ENCODE measurements at regions not wholly inside any gene's neighbourhood (a gene's known extent, or its start where the extent isn't known, plus 50 kb on each side); places are given as distances from the start of the nearest gene placed in this dataset.
"Not testable (repeated sequence)": the region's sequence is repeated elsewhere in the genome, so short reads cannot be mapped to it uniquely, and the experiment has no call there.

DNA sequence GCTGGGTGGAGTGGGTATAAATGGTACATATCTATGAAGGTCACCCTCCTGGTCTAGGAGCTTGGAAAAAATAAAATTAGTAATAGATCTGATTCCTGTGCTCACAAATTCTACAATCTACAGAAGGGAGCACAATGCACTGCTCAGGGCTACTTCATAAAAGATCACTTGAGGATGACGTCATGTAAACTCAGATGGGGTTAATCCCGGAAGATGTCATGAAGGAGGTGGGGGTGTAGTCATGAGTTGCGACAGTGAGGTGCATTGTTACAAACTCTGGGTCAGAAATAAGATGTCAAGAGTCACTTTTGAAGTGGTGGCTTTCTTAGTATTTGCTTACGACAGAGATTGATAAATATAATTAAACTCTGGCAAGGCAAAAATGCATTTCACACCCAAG is 68.2 kb downstream of the LHX9 start:
- DNase-seq, result no peak

DNA sequence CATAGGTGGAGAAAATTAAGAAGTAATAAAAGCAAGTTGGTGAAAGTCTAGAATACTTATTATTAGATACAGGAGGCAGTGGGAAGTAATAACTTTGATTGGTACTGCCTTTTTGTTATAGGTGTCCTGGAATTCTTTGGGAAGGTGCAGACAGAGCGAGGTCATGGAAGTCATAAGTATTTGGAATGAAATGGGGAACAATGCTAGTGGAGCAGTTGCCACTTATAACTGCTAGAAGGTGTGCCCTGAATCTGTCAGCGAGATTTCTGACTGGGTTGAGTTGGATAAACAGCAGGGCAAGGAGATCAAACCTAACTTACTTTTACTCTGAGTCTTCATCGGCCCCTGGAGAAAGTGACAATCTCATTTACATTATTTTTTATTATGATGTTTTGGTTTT is 69.6 kb downstream of the LHX9 start:
- DNase-seq, result no peak

DNA sequence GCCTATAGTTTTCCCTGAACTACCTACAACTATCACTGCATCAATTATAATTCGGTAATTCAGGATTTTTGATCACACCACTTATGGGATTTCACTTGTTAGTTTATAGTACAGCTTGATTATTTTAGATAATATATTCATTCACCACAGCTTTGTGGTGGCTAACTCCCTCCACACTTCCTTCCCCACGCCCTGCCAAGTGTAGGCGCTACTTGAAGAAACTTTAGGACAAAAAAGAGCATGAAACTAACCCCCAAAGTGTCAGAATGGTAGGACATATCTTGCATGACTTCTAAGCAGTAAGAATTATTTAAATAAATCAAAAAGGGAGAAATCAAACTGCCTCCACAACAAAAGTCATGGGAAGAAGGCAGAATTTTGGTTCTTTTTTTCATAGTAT is 70.1 kb downstream of the LHX9 start:
- no peak for DNase-seq

DNA sequence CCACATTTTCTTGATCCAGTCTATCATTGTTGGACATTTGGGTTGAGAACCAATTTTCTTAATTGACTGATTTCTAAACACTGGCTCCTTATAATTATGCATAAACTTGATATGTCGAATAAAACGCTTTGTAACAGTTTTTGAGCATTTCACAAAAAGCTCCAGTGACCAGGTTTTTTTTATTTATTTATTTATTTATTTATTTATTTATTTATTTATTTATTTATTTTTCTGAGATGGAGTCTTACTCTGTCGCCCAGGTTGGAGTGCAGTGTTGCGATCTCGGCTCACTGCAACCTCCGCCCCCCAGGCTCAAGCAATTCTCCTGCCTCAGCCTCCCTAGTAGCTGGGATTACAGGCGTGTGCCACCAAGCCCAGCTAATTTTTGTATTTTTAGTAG is 71.4 kb downstream of the LHX9 start:
- DNase-seq, result not testable (repeated sequence)

DNA sequence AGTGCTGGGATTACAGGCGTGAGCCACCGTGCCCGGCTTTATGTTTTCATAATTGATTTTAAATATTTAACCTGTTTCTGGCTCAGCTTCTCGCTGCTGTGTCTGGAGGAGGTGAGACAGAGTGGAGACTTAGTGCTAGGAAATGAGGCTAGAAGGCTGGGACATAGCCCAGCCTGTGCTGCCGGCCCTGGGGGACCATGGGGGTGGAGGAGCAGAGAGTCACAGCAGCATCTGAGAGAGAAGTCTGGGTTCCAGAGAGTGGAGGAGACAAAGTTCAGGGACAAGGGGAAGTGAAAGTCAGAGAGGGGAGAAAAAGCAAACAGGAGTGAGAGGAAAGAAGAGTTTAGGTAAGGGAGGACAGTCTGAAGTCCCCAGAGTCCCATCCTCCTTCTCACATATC is 71.9 kb downstream of the LHX9 start:
- no peak for DNase-seq

DNA sequence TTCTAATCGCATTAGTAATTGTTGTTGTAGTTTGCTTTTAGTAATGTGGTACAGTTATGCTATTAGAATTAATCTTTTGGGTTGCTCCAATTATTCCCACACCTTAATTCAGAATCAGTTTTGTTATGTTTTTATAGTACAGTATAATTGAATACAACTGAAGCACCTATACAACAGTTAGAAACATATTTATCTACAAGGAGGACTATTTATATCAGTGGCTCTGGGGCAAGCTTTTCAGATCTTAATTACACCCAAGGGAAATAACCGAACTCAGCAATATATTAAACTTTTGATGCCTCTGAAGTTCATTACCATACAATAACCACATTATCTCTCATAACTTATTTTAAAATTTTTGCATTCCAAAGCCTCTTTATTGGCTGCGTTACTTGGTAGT is 74.4 kb downstream of the LHX9 start:
- DNase-seq, result no peak

DNA sequence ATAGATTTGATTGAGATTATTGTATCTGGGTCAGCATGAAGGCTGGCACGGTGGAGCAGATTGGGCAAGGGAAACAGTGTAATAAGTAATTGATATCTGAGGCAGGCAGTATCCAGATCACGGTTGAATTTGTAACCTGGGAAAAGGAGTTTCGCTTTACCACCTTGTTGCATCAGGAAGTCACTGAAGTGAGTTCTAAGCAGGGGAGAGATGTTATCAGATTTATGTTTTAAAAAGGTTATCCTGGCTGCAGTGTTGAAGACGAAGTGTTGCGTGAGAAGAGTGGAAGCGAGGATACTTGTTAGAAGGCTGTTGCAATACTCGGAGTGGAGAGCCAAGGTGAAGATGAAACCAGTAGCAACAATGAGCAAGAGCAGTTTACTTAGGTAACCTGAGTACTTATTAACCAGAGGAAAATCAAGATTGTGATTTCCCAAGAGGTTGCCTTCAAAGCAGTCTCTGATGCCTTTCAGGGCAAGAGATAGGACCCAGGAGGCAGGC is 77.8 kb downstream of the LHX9 start:
- DNase-seq, result no peak

DNA sequence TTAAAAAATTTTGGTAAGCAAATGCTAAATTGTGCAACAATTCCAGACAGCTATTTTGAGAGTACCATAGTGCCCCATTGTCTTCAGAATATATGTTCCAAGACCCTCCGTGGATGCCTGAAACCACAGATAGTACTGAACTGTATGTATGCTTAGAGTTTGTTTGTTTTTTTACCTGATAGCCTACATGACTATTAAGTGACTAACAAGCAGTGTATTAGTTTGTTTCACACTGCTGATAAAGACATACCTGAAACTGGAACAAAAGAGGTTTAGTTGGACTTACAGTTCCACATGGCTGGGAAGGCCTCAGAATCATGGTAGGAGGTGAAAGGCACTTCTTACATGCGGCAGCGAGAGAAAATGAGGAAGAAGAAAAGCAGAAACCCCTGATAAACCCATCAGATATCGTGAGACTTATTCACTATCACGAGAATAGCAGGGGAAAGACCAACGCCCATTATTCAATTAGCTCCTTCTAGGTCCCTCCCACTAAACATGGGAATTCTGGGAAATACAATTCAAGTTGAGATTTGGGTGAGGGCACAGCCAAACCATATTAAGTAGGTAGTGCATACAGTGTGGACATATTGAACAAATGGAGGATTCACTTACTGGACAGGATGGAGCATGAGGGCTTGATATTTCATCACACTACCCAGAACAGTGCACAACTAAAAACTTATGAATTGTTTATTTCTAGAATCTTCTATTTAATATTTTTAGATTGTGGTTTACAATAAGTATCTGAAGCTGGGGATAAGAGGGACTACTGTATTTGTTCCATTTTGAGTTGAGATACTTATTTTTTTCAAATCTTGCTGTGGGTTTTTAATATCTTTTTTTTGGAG is 78.5 kb downstream of the LHX9 start:
- no peak for DNase-seq

DNA sequence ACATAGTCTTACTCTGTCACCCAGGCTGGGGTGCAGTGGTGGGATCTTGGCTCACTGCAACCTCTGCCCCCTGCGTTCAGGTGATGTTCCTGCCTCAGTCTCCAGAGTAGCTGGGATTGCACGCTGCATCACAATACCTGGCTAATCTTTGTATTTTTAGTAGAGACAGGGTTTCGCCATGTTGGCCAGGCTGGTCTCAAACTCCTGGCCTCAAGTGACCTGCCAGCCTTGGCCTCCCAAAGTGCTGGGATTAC is 79.0 kb downstream of the LHX9 start:
- DNase-seq, result not testable (repeated sequence)

DNA sequence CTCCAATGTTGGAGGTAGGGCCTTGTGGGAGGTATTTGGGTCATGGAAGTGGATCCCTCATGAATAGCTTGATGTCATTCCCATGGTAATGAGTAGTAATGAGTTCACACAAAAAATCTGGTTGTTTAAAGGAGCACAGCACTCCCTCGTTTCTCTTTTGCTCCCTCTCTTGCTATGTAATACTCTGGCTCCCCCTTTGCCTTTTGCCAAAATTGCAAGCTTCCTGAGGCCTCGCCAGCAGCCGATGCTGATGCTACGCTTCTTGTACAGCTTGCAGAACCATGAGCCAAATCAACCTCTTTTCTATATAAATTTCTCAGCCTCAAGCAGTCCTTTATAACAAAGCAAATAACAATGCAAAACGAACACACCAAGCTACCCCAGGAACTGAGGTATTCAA is 80.9 kb downstream of the LHX9 start:
- no peak for DNase-seq

DNA sequence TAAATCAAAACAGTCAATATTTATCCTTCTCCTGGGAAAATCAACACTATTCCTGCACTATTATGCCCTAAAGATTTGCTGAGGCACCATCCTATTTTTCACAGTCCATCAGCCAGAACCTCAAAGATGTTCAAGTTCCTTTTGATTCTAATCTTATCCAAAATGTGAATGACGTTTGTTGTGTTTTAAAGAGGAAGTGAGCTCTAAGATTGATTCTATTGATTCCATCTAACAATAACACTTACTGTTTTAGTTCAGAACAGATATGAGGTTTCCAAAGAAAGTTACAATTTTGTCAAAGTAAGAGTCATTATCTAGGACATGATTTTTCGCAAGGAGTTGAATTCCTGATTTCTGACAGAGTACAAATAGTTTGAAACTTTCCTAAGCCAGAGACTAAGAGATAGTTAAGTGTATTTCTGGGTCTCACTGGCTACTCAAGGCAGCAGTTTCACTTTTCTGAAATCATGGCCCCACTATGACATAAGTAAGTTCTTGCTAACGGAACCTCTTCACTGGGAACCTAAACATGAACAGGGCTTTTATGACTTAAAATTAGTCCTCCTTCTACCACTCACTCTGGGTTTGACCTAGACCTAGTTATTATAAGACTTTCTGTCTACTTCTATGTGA is 84.7 kb downstream of the LHX9 start:
- DNase-seq, result no peak

DNA sequence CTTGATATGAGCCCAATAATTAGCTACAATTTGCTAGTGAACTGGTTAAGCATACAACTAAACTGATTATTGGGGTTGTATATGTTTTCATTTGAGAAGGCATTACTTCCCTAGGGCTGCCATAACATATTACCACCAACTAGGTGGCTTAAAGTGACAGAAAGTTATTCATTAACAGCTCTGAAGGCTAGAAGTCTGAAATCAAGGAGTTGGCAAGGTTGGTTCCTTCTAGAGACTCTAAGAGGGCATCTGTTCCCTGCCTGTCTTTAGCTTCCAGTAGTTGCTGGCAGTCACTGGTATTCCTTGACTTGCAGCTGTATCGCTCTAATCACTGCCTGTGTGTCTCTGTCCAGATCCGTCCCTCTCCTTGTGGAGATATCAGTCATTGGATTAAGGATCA is 86.3 kb downstream of the LHX9 start:
- DNase-seq, result no peak

DNA sequence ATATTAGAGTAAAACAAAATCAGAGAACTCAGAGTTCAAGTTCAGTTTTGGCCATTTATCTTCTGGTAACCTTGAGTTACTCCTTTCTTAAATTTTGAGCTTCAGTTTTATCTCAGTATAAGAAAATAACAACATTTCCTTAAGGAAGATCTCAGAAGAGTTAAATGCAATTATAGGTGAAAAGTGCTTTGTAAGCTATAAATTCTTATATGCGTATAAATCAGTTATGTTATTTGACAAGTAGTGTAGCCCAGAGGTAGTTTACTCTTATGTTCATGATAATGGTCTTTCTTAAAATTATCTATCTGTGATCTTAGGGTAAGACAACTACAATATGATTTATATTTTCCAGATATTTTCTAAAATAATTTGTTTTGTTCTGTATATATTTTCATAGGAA is 89.8 kb downstream of the LHX9 start:
- no peak for DNase-seq

DNA sequence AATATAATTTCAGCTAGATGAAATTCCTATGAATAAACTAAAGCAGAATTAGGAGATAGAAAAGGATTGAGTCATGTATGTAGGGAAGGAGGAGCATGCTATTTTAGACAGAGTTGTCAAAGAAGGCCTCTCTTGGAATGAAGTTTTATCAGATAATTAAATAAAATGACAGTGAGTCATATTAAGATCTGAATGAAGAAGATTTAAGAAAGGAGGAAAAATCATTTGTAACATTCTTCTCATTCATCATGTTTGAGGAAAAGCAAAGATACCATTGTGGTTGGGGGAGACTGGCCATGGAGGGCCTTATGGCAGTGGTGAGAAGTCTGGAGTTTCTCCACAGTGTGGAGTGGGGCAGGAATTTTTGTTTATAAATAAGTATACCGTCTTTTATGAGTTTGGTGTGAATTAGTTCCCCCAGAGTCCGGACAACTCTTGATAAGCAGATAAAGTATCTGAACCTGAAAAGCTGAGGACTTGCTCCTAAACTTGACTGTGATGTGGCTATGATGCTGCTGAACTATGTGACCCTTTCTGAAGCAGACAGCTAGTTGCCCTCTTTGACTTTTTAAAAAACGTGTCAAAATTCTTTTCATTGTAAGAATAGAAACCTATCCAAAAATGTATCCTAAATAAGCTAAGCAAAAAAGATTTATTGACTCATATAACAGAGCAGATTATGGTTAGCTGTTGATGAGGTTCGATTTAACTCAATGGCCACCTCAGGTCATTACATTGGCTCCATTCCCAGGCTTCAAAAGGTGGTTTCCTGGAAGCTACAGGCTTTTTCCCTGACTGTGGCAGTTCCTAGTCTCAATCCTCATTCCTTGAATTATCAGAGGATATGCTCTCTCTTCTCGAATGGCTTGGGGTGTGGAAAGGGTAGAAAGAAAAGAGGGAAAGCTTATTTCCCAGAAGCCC is 90.8 kb downstream of the LHX9 start:
- DNase-seq, result no peak

DNA sequence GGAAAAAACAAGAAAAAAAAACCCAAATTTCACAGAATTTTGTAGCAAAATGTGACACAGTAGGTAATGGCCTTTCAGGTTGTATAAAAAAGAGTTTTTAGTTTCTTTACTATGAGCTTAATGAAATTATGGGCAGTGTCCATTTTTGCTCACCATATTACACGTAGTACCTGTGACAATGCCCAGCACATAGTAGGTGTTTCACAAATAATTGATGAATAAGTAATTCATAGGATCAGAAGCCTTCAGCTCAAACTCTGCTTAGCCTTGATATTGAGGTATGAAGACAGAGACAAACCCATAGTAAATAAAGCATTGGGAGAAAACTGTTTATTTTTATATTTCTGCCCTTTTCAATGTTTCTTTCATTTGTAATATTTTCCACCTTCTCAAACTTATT is 97.2 kb downstream of the LHX9 start:
- DNase-seq, result no peak

DNA sequence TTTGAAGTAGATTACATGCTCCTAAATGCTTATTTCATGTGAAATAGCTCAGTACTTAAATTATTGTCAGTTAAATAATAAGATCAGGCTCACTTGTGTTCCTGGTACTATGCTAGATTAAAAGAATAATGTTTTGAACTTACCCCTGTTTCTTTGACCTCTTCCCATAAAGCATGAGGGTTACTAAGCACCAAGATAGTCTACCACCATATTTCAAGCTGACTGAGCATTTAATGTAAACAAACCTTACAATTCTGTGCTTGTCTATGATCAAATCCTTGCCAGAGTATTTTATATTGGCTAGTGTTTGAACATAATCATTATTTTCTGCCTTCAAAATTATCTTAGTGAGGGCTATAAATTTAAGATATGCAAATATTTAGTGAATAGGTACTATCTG is 98.1 kb downstream of the LHX9 start:
- DNase-seq, result no peak

DNA sequence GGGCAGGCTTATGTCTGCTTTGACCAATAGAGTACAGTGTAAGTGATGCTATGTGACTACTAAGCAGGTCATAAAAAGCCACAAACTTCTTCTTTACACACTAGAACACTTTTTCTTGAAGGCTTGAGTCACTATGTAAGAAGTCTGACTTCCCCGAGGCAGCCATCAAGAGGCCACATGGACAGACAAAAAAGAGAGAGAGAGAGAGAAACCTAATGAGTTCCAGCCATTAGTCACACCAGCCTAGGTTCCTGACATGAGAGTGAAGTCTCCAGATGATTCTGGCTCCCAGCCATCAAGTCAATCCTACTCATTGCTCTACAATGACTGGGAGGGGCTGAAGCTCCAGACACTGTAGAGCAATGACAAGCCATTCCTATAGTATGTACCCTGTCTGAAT is 101.4 kb downstream of the LHX9 start:
- DNase-seq, result no peak

DNA sequence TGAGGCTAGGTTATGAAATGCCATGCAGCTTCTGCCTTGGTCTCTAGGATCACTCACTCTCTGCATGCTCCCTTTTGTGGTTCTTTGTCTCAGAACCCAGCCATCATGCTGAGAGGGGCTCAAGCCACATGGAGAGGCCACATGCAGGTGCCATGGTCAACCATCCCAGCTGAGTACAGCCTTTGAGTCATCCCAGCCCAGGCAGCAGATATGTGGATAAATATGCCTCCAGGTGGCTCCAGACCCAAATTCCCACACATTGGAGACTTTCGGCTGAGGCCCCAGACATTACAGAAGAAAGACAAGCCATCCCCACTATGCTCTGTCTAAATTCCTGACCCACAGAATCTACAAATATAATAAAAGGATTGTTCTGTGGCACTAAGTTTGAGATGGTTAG is 102.0 kb downstream of the LHX9 start:
- no peak for DNase-seq

DNA sequence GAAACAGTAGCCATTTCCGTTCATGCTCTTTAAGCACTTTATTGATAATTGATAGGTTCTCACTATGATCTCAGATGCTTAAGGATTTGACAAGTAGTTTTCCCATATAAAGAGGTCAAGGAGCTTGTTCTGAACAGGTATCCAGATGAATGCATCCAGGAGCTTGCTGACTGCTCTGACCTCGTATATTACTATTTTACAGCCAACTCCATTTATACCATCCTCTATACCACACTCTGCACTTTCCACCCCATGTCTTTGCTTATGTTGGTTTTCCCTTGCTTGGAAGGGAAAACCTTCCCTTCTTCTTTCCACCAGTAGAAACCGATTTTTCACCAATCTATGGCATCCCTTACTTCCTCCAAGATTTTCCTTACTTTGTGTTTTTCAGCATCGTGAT is 107.2 kb downstream of the LHX9 start:
- no peak for DNase-seq

DNA sequence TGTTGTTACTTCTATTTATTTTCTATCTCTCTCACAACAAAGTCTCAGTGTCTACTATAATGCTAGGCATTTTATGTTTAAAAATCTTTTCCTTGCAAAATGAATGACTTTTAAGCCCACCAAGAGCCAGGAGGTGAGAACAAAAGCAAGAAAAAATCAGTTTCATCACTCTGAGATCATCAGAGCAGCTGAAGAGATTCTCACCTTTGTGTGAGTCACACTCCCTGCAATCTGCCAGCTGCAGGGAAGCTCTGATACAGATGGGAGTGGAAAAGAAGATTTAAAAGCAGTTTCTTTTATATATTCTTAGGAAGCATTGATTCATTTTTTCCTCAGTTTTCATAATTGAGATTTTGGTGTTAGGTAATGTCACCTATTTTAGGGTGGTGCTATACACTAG is 107.6 kb downstream of the LHX9 start:
- DNase-seq, result no peak

DNA sequence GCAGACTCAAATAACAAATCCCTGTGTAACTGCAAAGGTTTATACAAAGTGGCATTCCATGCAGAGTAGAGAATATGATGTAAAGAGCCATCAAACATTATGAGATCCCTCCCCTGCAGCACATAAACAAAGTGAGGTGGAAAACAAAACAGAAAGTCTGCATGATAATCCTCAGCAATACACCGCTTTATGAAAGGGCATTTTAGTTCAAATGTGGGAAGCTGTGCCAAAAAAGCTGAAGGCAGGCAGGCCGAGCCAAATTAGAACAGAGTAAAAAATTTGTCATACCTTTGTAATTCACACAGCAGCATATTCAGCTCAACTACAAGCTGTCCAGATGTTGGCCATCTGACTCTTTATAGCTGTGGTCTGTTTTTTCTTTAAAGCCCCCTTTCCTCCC is 113.5 kb downstream of the LHX9 start:
- no peak for DNase-seq

DNA sequence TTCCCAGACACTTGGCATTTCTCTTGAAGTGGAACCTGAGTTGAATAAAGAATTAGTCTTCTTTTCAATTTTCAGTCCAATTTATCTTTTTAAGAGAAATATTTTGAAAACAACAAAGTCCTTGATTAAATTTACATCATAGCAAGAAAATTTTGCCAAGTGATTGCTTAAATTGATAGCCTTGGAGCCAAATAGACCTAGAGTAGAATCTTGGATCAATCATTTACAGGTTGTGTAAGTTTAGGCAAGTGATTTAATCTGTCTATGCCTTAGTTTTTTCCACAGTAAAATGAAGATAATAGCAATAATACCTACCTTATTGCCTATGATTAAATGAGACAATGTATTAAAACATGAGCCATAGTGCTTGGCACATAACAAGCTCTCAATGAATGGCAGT is 113.9 kb downstream of the LHX9 start:
- no peak for DNase-seq

DNA sequence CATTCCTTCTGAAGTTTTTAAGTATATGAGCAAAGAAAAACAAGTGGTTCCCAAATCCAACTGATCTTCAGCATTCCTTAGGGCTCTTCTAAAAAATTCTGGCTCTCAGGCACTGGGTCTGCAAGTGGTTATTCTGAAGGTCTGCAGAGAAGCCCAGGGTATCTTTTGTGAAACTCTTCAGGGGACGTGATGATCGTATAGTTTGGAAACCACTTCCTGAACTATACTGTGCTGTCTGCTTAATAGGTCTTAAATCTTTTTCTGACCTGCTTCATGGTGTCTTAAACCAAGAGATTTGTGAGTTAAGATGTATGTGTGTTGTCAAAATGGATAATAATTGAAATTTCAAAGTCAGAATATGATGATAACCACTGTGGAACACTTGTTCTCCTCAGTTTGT is 115.5 kb downstream of the LHX9 start:
- DNase-seq, result no peak

DNA sequence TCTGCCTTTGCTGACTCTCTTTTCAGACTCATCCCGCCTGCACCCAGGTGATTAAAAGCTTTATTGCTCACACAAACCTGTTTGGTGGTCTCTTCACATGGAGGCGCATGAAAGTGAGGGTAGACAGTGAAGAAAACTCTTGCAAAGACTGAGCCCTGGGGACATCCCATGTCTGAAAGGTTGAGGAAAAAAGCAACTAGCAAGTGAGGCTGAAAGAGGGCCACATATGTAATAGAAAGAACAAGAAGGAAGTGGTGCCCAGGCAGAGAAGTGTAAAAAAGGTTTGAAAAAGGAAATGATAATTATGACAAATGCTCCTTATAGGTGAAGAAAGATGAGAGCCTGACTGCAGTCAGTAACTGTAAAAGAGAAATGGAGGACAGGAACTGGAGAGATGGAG is 115.9 kb upstream of the NEK7 start:
- no peak for DNase-seq

Data from NCI-H1436 (cell line).